PC-3 (cell line): ENCODE measurements at regions not wholly inside any gene's neighbourhood (a gene's known extent, or its start where the extent isn't known, plus 50 kb on each side); places are given as distances from the start of the nearest gene placed in this dataset.

ENCODE experiments used
- EZH2 ChIP-seq: fragments of 300-600 bp; sonication (generic); IDR thresholded peaks from one replicate; pipeline ENCODE4 v1.6.1; 2017; ENCODE audit warnings: antibody characterized with exemption, mild to moderate bottlenecking, low read length; ENCODE audit not compliant: unreplicated experiment
- EZH2phosphoT487 ChIP-seq: fragments of 300-600 bp; sonication (generic); IDR thresholded peaks from 2 replicates; pipeline ENCODE4 v1.6.1; 2018; ENCODE audit warnings: mild to moderate bottlenecking, antibody characterized with exemption, low read length, borderline replicate concordance
- TF ChIP-seq, protein P1 (sequence below): fragments of 300-600 bp; sonication (generic); conservative IDR thresholded peaks from 2 replicates; pipeline ENCODE4 v1.5.1; 2017; ENCODE audit warnings: antibody characterized with exemption, low read depth, mild to moderate bottlenecking, low read length

DNA sequence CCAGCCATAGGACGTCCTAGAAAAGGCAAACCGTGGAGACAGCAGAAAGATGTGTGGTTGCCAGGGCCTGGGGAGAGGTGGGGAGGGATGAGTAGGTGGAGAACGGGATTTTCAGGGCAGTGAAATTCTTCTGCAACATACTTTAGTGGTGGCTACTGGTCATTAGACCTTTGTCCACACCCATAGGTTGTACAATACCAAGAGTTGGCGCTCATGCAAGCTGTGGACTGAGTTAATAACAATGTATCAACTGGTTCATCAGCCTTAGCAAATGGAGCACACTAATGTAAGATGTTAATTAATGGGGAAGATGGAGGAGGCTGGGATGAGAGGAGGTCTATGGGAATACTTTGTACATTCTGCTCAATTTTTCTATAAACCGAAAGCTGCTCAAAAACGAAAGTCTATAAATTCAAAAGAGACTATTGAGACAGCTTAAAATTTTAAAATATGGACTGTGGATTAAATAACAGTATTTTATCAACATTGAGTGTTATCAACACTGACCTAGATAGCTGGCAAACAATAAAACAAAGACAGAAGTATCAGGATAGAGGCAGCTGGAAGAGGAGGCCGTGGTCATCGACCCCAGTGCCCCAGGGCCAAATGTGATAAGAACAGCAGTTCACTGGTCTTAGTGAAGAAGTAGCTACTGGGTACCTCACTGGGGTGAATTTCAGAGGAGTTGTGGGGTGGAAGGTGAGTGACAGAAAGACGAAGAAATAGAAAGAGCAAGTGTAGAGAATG, 90.9 kb downstream of the SYNE3 start:
- TF ChIP-seq, protein P1, sequence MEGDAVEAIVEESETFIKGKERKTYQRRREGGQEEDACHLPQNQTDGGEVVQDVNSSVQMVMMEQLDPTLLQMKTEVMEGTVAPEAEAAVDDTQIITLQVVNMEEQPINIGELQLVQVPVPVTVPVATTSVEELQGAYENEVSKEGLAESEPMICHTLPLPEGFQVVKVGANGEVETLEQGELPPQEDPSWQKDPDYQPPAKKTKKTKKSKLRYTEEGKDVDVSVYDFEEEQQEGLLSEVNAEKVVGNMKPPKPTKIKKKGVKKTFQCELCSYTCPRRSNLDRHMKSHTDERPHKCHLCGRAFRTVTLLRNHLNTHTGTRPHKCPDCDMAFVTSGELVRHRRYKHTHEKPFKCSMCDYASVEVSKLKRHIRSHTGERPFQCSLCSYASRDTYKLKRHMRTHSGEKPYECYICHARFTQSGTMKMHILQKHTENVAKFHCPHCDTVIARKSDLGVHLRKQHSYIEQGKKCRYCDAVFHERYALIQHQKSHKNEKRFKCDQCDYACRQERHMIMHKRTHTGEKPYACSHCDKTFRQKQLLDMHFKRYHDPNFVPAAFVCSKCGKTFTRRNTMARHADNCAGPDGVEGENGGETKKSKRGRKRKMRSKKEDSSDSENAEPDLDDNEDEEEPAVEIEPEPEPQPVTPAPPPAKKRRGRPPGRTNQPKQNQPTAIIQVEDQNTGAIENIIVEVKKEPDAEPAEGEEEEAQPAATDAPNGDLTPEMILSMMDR = no peak
- TF ChIP-seq EZH2 (no peak), EZH2phosphoT487 (no peak)
